Psoas muscle (tissue), 7 donors: ENCODE measurements at regions not wholly inside any gene's neighbourhood (a gene's known extent, or its start where the extent isn't known, plus 50 kb on each side); places are given as distances from the start of the nearest gene placed in this dataset.
"Not testable (repeated sequence)": the region's sequence is repeated elsewhere in the genome, so short reads cannot be mapped to it uniquely, and the experiment has no call there.

ENCODE experiments used
- ATAC-seq, 4 donors: fragments of 200-7000 bp; cut with Tn5 transposase; one replicate each; pipeline ENCODE4 v1.9.1; 2020; ENCODE audit warnings: moderate library complexity in 3 of 4, mild to moderate bottlenecking in 2 of 4
- DNase-seq, 2 donors: peaks; one replicate each; pipeline ENCODE4 v3.0.0-alpha.2; 2020
- H3K27ac ChIP-seq: fragments of 200-600 bp; one replicate; pipeline ENCODE4 v1.8.0; 2022
- H3K27me3 ChIP-seq, 3 donors: fragments of 200-600 bp in 1 of 3; one replicate each; pipeline versions ENCODE4 v1.6.1 to v1.8.0; 2013 to 2022; ENCODE audit warnings: low read length in 2 of 3, mild to moderate bottlenecking in 2 of 3, moderate library complexity in 1 of 3; ENCODE audit not compliant: insufficient read depth in 3 of 3
- H3K36me3 ChIP-seq, 2 donors: fragments of 200-600 bp in 1 of 2; one replicate each; pipeline versions ENCODE4 v1.6.1 to v1.8.0; 2013 to 2022; ENCODE audit warnings: low read depth in 1 of 2, mild to moderate bottlenecking in 1 of 2, moderate library complexity in 1 of 2; ENCODE audit not compliant: insufficient read depth in 1 of 2
- H3K4me1 ChIP-seq: fragments of 200-600 bp; one replicate; pipeline ENCODE4 v1.8.0; 2022
- H3K4me3 ChIP-seq: fragments of 200-600 bp; one replicate; pipeline ENCODE4 v1.8.0; 2022; ENCODE audit warnings: mild to moderate bottlenecking
- H3K9me3 ChIP-seq: fragments of 200-600 bp; one replicate; pipeline ENCODE4 v1.8.0; 2022
- WGBS, 3 donors: extraction: QIAGEN DNeasy Blood & Tissue Kit; methylation state at CpG; one replicate each; pipeline versions ENCODE4 v1.1.6 to v1.1.7; 2013; 5-methylcytosine and 5-hydroxymethylcytosine counted together
- intact Hi-C, 2 donors: fragments of 100-400 bp; cut with DNase I; formaldehyde crosslinking; loops; one replicate each; pipeline versions ENCODE4 v1.11.0 to v1.14.2; 2022
- TF ChIP-seq, protein P1 (sequence below): fragments of 200-600 bp; IDR thresholded peaks from one replicate; pipeline ENCODE4 v1.8.0; 2022; ENCODE audit warnings: antibody characterized with exemption
- donor health status: healthy with polysubstance abuse.
- donor health status: DM: no; HTN: no; CAD: no; lungs with moderate emphysema.
- donor health status: Bipolar disorder and iron deficiency.
- donor health status: healthy.
- donor health status: DM: yes; HTN: yes; CAD: no.
- donor health status: DM: no; HTN: no; CAD: no.
- donor health status: DM: yes; HTN: yes; CAD: no.

- ATAC-seq (no peak), DNase-seq (no peak)
- Histone ChIP-seq H3K4me3 (no peak overlapping the region), H3K9me3 (no peaks in the 10 kb centered on the region), H3K27me3 (no peaks in the 10 kb centered on the region), H3K27ac (no peak overlapping the region), H3K4me1 (no peaks in the 10 kb centered on the region), H3K36me3 (no peaks in the 10 kb centered on the region)
- 91 to 96% (median 94%) methylated on average over 5 of the region's 5 CpGs for WGBS, 3 donors
- intact Hi-C loops, result no loop called here
- TF ChIP-seq, protein P1, sequence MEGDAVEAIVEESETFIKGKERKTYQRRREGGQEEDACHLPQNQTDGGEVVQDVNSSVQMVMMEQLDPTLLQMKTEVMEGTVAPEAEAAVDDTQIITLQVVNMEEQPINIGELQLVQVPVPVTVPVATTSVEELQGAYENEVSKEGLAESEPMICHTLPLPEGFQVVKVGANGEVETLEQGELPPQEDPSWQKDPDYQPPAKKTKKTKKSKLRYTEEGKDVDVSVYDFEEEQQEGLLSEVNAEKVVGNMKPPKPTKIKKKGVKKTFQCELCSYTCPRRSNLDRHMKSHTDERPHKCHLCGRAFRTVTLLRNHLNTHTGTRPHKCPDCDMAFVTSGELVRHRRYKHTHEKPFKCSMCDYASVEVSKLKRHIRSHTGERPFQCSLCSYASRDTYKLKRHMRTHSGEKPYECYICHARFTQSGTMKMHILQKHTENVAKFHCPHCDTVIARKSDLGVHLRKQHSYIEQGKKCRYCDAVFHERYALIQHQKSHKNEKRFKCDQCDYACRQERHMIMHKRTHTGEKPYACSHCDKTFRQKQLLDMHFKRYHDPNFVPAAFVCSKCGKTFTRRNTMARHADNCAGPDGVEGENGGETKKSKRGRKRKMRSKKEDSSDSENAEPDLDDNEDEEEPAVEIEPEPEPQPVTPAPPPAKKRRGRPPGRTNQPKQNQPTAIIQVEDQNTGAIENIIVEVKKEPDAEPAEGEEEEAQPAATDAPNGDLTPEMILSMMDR, result no peak
Observed at GRCh38 chr1:29756498-29756897, 520.2 kb downstream of the PTPRU start.

DNA sequence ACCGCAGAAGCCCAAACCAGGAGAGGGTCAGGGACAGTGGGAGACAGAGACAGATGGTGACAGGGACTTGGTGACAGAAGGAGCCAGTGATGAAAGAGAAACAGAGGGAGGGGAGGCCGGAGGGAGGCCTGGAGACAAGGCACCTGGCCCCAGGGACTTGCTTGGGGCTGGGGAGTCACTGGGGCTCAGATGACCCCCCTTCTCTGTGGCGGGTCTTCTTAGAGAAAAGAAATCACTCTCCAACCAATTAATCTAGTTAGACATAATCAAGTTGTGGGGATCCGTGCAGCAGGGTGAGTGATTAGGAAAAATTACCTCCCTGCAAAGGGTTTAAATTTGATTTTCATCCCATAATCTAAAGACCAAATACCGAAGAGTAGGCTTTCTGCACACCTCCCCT lies 519.8 kb downstream of the PTPRU start:
- Histone ChIP-seq H3K36me3 (no peaks in the 10 kb centered on the region), H3K27ac (no peak overlapping the region), H3K27me3 (no peaks in the 10 kb centered on the region), H3K9me3 (no peaks in the 10 kb centered on the region), H3K4me1 (no peaks in the 10 kb centered on the region), H3K4me3 (no peak overlapping the region)
- WGBS, 3 donors, result 70 to 88% (median 83%) methylated on average over 4 to 5 of the region's 5 CpGs
- intact Hi-C loops, result no loop called here
- DNase-seq, result no peak
- TF ChIP-seq, protein P1, result no peak
- ATAC-seq, result no peak

DNA sequence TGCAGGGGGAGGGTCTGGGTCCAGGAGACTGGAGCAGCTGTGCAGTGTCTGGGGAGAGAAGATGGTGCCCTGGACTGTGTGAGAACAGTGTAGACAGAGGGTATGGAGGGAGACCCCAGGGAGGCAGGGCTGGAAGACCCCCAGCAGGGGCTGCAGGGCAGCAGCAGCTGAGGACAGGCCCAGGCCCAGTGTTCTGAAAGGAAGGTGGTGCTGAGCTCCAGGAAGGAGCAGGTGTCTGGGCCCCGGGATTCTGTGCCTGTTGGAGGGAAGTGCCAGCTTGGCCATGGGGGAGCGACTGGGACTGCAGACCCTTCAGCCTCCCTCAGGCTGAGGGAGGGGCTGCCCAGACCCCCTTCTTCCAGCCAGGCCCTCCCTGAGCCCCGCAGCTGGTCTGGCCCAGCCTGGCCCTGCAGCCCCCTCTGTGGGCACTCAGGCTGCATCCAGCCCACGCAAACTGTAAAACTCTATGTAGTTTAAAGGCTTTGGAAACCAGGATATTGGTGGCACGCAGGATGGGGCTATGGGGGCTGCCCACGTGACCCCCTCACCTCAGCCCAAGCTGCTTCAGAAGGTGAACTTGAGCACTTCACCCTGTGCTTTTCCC lies 519.2 kb downstream of the PTPRU start:
- H3K9me3 ChIP-seq, DNase-seq, H3K27ac ChIP-seq, H3K4me3 ChIP-seq, H3K4me1 ChIP-seq, H3K27me3 ChIP-seq, H3K36me3 ChIP-seq, intact Hi-C loops: not testable (repeated sequence)
- ATAC-seq, result peak in 1 of 4 donors; percentile 16
- 71 to 89% (median 71%) methylated on average over 4 to 6 of the region's 6 CpGs for WGBS, 3 donors

- 51 to 61% (median 53%) methylated on average over 12 to 14 of the region's 14 CpGs for WGBS, 3 donors
- DNase-seq (no peak), ATAC-seq (no peak)
- Histone ChIP-seq H3K36me3 (no peaks in the 10 kb centered on the region), H3K4me1 (no peaks in the 10 kb centered on the region), H3K9me3 (no peaks in the 10 kb centered on the region), H3K27me3 (no peaks in the 10 kb centered on the region), H3K27ac (no peak overlapping the region), H3K4me3 (no peak overlapping the region)
- TF ChIP-seq, protein P1, result no peak
- intact Hi-C loops, result no loop called here
Observed at GRCh38 chr1:29754573-29755375, 518.5 kb downstream of the PTPRU start.

DNA sequence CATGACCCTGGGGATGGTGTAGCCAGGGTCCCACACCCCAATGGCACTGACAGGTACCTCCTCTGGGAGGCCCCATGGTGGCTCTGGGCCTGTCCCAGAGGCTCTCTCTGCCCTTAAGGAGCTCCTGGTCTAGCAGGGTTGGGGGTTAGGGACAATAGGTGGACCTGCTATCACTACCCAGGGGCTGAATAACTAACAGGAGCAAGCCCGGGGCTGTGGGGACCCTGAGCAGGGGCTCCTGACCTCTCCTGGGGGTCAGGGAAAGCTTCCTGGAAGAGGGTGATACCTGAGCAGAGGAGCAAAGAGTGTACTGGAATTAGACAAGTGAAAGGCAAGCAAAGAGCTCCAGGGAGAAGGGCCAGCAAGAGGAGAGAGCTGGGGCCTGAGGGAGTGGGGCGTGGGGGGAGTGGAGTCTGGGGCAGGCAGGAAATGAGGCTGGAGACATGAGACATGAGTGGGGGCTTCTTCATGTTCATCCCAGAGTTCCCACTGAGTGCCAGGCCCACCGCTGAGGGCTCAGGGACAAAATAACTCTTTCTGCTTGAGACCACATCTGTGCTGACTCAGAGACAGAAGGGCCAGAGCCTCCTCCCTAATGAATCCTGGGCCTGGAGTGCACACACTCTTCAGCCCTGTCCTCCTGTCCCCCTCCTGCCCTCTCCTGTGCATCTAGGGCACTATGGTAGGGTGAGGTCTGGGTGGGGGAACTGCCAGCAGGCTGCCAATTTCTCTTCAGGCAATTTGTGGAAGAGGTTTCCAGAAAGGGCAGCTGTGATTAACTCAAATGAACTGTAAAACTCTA lies 517.6 kb downstream of the PTPRU start:
- Histone ChIP-seq H3K4me1 (no peaks in the 10 kb centered on the region), H3K36me3 (no peaks in the 10 kb centered on the region), H3K9me3 (no peaks in the 10 kb centered on the region), H3K4me3 (no peak overlapping the region), H3K27ac (no peak overlapping the region), H3K27me3 (no peaks in the 10 kb centered on the region)
- intact Hi-C loops, result no loop called here
- 39 to 72% (median 46%) methylated on average over 3 of the region's 3 CpGs for WGBS, 3 donors
- DNase-seq, result no peak
- no peak for ATAC-seq
- TF ChIP-seq, protein P1, result no peak
